ENCODE measurements at regions not wholly inside any gene's neighbourhood (a gene's known extent, or its start where the extent isn't known, plus 50 kb on each side); places are given as distances from the start of the nearest gene placed in this dataset.

DNA sequence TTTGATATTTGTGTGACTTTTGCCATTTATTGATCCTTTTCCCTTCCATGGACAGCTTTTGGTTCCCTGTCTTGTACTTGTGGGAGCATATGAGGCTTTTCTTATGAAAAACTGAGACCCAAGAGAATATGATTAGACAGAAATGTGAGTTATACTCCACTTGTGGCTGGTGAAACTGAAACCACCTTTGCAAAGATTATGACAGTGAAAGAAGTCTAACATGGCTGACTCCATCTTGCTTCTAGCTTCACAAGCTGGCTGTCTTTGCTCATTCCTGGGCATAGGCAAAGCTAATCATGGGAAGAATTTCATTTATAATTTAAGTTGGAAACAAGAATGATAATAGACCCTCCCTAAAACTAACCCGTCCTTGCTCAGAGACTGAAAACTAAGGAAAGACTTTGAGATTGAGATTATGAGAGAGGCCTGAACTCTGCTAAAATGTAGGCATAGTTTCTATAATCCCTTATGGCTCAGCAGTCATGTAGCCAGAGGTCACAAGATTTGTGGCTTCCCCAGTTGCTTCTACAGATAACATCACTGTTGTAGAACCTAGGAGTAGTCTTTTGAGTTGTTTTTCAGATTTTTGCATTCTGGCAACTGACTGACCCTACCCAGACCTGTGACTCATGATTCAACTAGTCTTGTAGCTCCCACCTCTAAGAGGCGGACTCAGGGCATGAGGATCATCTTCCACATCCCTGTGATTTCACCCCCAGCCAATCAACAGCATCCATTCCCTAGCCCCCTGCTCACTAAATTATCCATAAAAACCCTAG, 50.9 kb upstream of the CD2AP start:
- H3K4me3 ChIP-seq (ENCODE audit: control insufficient read depth, low read depth, low read length): no peak overlapping the region
- TF ChIP-seq, protein P1, sequence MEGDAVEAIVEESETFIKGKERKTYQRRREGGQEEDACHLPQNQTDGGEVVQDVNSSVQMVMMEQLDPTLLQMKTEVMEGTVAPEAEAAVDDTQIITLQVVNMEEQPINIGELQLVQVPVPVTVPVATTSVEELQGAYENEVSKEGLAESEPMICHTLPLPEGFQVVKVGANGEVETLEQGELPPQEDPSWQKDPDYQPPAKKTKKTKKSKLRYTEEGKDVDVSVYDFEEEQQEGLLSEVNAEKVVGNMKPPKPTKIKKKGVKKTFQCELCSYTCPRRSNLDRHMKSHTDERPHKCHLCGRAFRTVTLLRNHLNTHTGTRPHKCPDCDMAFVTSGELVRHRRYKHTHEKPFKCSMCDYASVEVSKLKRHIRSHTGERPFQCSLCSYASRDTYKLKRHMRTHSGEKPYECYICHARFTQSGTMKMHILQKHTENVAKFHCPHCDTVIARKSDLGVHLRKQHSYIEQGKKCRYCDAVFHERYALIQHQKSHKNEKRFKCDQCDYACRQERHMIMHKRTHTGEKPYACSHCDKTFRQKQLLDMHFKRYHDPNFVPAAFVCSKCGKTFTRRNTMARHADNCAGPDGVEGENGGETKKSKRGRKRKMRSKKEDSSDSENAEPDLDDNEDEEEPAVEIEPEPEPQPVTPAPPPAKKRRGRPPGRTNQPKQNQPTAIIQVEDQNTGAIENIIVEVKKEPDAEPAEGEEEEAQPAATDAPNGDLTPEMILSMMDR (IDR thresholded peaks at IDR 0.05; ENCODE audit: control insufficient read depth, insufficient read depth, low read depth, low read length, missing control alignments): no peak
- no peak for DNase-seq (ENCODE audit: low read depth)

DNA sequence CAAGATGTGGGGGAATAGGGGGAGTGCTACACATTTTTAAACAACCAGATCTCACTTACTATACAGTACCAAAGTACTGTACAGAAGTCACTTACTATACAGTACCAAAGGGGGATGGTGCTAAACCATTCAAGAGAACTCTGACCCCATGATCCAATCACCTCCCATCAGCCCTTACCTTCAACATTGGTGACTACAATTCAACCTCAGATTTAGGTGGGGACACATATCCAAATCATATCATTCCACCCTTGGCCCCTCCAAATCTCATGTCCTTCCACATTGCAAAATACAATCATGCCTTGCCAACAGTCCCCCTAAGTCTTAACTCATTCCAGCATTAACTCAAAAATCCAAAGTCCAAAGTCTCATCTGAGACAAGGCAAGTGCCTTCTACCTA, 49.9 kb upstream of the CD2AP start:
- TF ChIP-seq, protein P1 (IDR thresholded peaks at IDR 0.05; ENCODE audit: control insufficient read depth, insufficient read depth, low read depth, low read length, missing control alignments): no peak

More for the DNA sequence above, 49.9 kb upstream of the CD2AP start:
- no peak for DNase-seq (ENCODE audit: low read depth)
- no peak overlapping the region for H3K4me3 ChIP-seq (ENCODE audit: control insufficient read depth, low read depth, low read length)

All from AG09309 (cell line).